ENCODE measurements at regions not wholly inside any gene's neighbourhood (a gene's known extent, or its start where the extent isn't known, plus 50 kb on each side); places are given as distances from the start of the nearest gene placed in this dataset.

GRCh38 chrX:107502316-107502715 lies 52.9 kb downstream of the FRMPD3 start:
- H3K27me3 Mint-ChIP-seq (ENCODE audit: insufficient read depth) = peaks cover 10% of the 10 kb centered on the region
- H3K36me3 Mint-ChIP-seq (ENCODE audit: low read depth) = no peaks in the 10 kb centered on the region
- H3K4me3 Mint-ChIP-seq = no peak overlapping the region
- H3K9me3 Mint-ChIP-seq = no peaks in the 10 kb centered on the region
- no peak overlapping the region for H3K27ac Mint-ChIP-seq
- no peak for TF ChIP-seq CTCF (IDR thresholded peaks at IDR 0.05)
- no peaks in the 10 kb centered on the region for H3K4me1 Mint-ChIP-seq (ENCODE audit: low read depth)
- no peak for DNase-seq

- Mint-ChIP-seq H3K36me3 (ENCODE audit: low read depth) (no peaks in the 10 kb centered on the region), H3K27me3 (ENCODE audit: insufficient read depth) (peaks cover 15% of the 10 kb centered on the region), H3K9me3 (no peaks in the 10 kb centered on the region), H3K4me3 (no peak overlapping the region), H3K4me1 (ENCODE audit: low read depth) (no peaks in the 10 kb centered on the region), H3K27ac (no peak overlapping the region)
- no peak for TF ChIP-seq CTCF (IDR thresholded peaks at IDR 0.05)
- no peak for DNase-seq
These were observed 54.6 kb downstream of the FRMPD3 start for GRCh38 chrX:107504006-107504405.

GRCh38 chrX:107505223-107505622 lies 55.8 kb downstream of the FRMPD3 start:
- no peaks in the 10 kb centered on the region for H3K9me3 Mint-ChIP-seq
- peaks cover 15% of the 10 kb centered on the region for H3K27me3 Mint-ChIP-seq (ENCODE audit: insufficient read depth)
- no peak overlapping the region for H3K4me3 Mint-ChIP-seq
- no peak overlapping the region for H3K27ac Mint-ChIP-seq
- TF ChIP-seq CTCF (IDR thresholded peaks at IDR 0.05) = no peak
- no peaks in the 10 kb centered on the region for H3K4me1 Mint-ChIP-seq (ENCODE audit: low read depth)
- H3K36me3 Mint-ChIP-seq (ENCODE audit: low read depth) = no peaks in the 10 kb centered on the region
- no peak for DNase-seq

GRCh38 chrX:107506596-107507031 lies 57.2 kb downstream of the FRMPD3 start:
- no peak for DNase-seq
- Mint-ChIP-seq H3K4me1 (ENCODE audit: low read depth) (no peaks in the 10 kb centered on the region), H3K27ac (no peak overlapping the region), H3K4me3 (no peak overlapping the region), H3K27me3 (ENCODE audit: insufficient read depth) (peaks cover 24% of the 10 kb centered on the region), H3K9me3 (no peaks in the 10 kb centered on the region), H3K36me3 (ENCODE audit: low read depth) (no peaks in the 10 kb centered on the region)
- TF ChIP-seq CTCF (IDR thresholded peaks at IDR 0.05) = no peak

- no peak for TF ChIP-seq CTCF (IDR thresholded peaks at IDR 0.05)
- no peaks in the 10 kb centered on the region for H3K4me1 Mint-ChIP-seq (ENCODE audit: low read depth)
- no peak overlapping the region for H3K4me3 Mint-ChIP-seq
- peaks cover 27% of the 10 kb centered on the region for H3K27me3 Mint-ChIP-seq (ENCODE audit: insufficient read depth)
- no peak for DNase-seq
- no peaks in the 10 kb centered on the region for H3K36me3 Mint-ChIP-seq (ENCODE audit: low read depth)
- no peaks in the 10 kb centered on the region for H3K9me3 Mint-ChIP-seq
- no peak overlapping the region for H3K27ac Mint-ChIP-seq
These were observed 57.8 kb downstream of the FRMPD3 start for GRCh38 chrX:107507093-107507743.

- Mint-ChIP-seq H3K9me3 (no peaks in the 10 kb centered on the region), H3K36me3 (ENCODE audit: low read depth) (no peaks in the 10 kb centered on the region), H3K27me3 (ENCODE audit: insufficient read depth) (peaks cover 29% of the 10 kb centered on the region), H3K27ac (no peak overlapping the region), H3K4me1 (ENCODE audit: low read depth) (no peaks in the 10 kb centered on the region), H3K4me3 (no peak overlapping the region)
- DNase-seq = no peak
- TF ChIP-seq CTCF (IDR thresholded peaks at IDR 0.05) = no peak
These were observed 58.3 kb downstream of the FRMPD3 start for GRCh38 chrX:107507744-107508117.

Data from HFFc6 (cell line).